GM13976 (cell line): ENCODE measurements at regions not wholly inside any gene's neighbourhood (a gene's known extent, or its start where the extent isn't known, plus 50 kb on each side); places are given as distances from the start of the nearest gene placed in this dataset.

Experiments
- DNase-seq: peaks from one replicate; pipeline ENCODE4 v3.0.0; 2012; ENCODE audit warnings: low spot score
- in situ Hi-C: fragments of 300-500 bp; cut with MboI; formaldehyde crosslinking; loops from one replicate; pipeline ENCODE4 v1.12.0; 2022; ENCODE audit warnings: low sequenced_read_pairs, mixed read lengths, inconsistent platforms; ENCODE audit not compliant: unreplicated experiment
- TF ChIP-seq, protein P1 (sequence below): IDR thresholded peaks from 2 replicates; pipeline ENCODE4 v1.5.1; 2012; ENCODE audit warnings: borderline replicate concordance, mild to moderate bottlenecking; ENCODE audit not compliant: insufficient read depth; ENCODE audit errors: extremely low read depth, missing control alignments, control extremely low read depth

DNA sequence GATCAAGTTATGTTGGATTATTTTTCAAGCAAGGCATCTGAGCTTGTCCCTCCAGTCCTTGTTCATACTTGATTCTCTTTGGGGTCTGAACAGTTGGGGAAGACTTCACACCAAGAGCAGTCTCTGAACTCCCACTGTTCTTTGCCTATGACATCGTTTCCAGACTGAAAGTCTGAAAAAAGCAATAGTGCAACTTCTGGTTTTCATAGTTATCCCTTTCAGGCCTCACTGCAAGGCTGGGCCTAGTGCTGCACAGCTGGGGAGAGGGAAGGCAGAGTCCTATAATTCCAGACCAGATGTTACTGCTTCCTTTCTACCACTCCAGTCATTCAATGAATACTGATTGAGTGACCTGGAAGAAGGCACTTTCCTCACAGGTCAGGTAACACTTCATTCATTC lies 187.1 kb upstream of the CCND2 start:
- no peak for DNase-seq
- in situ Hi-C loops, result no loop called here
- TF ChIP-seq, protein P1, sequence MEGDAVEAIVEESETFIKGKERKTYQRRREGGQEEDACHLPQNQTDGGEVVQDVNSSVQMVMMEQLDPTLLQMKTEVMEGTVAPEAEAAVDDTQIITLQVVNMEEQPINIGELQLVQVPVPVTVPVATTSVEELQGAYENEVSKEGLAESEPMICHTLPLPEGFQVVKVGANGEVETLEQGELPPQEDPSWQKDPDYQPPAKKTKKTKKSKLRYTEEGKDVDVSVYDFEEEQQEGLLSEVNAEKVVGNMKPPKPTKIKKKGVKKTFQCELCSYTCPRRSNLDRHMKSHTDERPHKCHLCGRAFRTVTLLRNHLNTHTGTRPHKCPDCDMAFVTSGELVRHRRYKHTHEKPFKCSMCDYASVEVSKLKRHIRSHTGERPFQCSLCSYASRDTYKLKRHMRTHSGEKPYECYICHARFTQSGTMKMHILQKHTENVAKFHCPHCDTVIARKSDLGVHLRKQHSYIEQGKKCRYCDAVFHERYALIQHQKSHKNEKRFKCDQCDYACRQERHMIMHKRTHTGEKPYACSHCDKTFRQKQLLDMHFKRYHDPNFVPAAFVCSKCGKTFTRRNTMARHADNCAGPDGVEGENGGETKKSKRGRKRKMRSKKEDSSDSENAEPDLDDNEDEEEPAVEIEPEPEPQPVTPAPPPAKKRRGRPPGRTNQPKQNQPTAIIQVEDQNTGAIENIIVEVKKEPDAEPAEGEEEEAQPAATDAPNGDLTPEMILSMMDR, result no peak

DNA sequence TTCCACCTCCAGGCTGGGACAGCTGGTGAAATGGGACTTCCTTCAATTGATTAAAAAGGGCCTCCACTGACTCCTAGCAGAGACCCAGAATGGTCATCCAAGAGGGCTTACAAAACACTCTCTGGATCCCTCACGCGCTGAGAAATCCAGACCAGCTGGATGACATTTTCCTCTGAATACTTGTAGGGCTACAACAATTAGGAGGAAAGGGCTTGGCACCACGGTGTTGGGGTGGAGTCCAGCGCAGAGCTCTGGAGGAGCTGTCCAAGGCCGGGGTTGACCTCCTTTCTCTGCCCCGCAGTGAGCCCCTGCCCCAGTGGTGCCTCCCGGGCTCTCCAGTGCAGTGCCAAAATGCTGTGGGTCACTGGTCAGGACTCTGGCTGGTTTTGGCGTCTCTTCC lies 189.0 kb upstream of the CCND2 start:
- DNase-seq, result no peak
- TF ChIP-seq, protein P1, result no peak
- in situ Hi-C loops, result no loop called here

- no peak for DNase-seq
- TF ChIP-seq, protein P1, result no peak
- in situ Hi-C loops, result no loop called here
Observed at GRCh38 chr12:4082809-4083403, 190.7 kb upstream of the CCND2 start.

DNA sequence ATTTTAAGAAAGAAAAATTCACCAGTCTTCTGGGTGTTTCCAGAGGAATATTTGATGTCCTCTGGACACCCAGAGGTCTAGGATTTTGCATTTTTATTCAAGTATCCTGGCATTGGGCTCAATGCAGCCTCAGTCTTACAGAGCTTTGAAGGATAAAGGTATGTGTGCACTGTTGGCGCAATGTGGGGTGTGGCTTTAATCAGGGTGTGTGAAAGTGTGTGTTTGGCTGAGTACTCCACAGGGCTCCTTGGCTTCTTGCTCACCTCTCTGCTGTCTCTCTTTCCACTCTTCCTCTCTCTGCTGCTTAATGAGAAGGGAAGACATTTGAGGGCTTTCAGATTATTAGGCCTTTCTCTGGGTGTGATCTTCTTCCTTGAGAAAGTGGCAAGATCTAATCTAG lies 193.3 kb upstream of the CCND2 start:
- DNase-seq, result no peak
- in situ Hi-C loops, result no loop called here
- TF ChIP-seq, protein P1, result no peak

DNA sequence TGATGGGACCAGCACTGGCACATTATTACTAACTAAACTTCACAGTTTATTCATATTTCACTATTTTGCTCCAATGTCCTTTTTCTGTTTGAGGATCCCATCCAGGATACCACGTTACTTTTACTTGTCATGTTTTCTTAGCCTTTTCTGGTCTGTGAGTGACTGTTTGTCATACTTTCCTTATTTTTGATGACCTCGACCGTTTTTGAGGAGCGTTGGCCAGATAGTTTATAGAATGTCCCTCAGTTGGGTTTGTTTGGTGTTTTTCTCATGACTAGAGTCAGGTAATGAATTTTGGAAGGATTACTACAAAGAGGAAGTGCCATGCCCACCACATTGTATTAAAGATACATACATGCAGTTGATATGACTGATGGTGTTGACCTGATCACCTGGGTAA lies 199.4 kb upstream of the CCND2 start:
- in situ Hi-C loops, result no loop called here
- DNase-seq, result no peak
- TF ChIP-seq, protein P1, result no peak

DNA sequence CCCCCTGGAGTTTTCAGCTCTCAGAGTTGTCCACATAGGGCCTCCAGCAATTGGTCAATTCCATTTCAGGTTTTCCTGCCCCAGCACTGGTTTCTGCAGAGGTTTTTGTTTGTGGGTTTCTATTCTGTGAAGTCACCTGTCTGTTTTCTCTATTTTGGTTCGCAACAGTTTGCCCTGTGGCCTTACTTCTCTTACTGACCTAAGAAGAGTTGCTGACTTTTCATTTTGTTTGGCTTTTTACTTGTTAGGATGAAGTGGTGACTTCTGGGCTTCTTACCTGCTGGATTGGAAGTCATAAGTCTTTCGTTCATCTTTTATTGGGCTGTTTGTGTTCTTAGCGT lies 196.4 kb upstream of the PARP11 start:
- TF ChIP-seq, protein P1, result no peak
- in situ Hi-C loops, result no loop called here
- no peak for DNase-seq
